D721Med (cell line): ENCODE measurements at regions not wholly inside any gene's neighbourhood (a gene's known extent, or its start where the extent isn't known, plus 50 kb on each side); places are given as distances from the start of the nearest gene placed in this dataset.
"Not testable (repeated sequence)": the region's sequence is repeated elsewhere in the genome, so short reads cannot be mapped to it uniquely, and the experiment has no call there.

ENCODE experiments used
- DNase-seq: peaks from one replicate; pipeline ENCODE4 v3.0.0; 2011; ENCODE audit warnings: low spot score; ENCODE audit not compliant: insufficient read length
- FAIRE-seq: peaks from 2 replicates; lab custom pipeline; 2011; peaks lifted over from hg19 to GRCh38; lab: Jason Lieb, UNC
- CTCF ChIP-seq: IDR thresholded peaks from 2 replicates; pipeline ENCODE4 v1.5.1; 2012; ENCODE audit warnings: mild to moderate bottlenecking, control low read depth; ENCODE audit not compliant: insufficient read depth; ENCODE audit errors: missing control alignments

- FAIRE-seq = no peak
- no peak for TF ChIP-seq CTCF
- DNase-seq = no peak
These were observed 259.6 kb downstream of the CRLF2 start for GRCh38 chrX:952816-953215.

GRCh38 chrX:947262-947661 lies 265.2 kb downstream of the CRLF2 start:
- DNase-seq, FAIRE-seq: not testable (repeated sequence)

- no peak for DNase-seq
- no peak for FAIRE-seq
- no peak for TF ChIP-seq CTCF
These were observed 269.4 kb downstream of the CRLF2 start for GRCh38 chrX:943035-943434.

- DNase-seq (no peak), FAIRE-seq (no peak)
- TF ChIP-seq CTCF = no peak
These were observed 271.8 kb downstream of the CRLF2 start for GRCh38 chrX:940691-941090.

- no peak for DNase-seq
- no peak for TF ChIP-seq CTCF
- no peak for FAIRE-seq
These were observed 275.3 kb downstream of the CRLF2 start for GRCh38 chrX:936979-937769.

- DNase-seq (no peak), FAIRE-seq (no peak)
- TF ChIP-seq CTCF = no peak
These were observed 278.8 kb downstream of the CRLF2 start for GRCh38 chrX:933611-934010.

GRCh38 chrX:928606-929005 lies 283.8 kb downstream of the CRLF2 start:
- no peak for TF ChIP-seq CTCF
- no peak for DNase-seq
- no peak for FAIRE-seq
